ENCODE measurements at regions not wholly inside any gene's neighbourhood (a gene's known extent, or its start where the extent isn't known, plus 50 kb on each side); places are given as distances from the start of the nearest gene placed in this dataset.
A peak's percentile ranks its signal among the peaks of the same experiment; 100 is the strongest.

DNA sequence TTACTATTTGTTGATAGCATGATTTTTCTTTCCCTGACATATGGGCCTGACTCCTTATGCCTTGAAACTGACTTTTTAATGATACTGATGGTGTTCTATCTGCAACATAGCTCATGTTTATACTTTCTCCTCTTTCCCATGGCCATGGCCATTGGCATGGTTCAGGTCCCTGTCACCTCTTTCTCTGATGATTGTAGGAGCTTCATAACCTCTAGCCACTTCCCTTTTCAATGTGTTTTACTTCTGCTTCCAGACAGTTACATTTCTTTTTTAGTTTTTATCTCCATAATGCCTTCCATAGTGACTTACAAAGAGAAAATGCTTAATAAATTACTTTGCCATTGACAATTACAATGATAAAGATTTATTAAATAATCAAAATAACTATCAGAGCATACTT is 177.9 kb upstream of the SETBP1 start:
- H3K18ac ChIP-seq (ENCODE audit: low read depth in 1 of 2, low read length in 2 of 2), result no peak overlapping the region
- no peak overlapping the region for H2AFZ ChIP-seq (ENCODE audit: low read depth, low read length)
- no peaks in the 10 kb centered on the region for H3K36me3 ChIP-seq (ENCODE audit: control insufficient read depth in 1 of 2, insufficient read depth in 2 of 2, low read depth in 1 of 2, low read length in 2 of 2)

DNA sequence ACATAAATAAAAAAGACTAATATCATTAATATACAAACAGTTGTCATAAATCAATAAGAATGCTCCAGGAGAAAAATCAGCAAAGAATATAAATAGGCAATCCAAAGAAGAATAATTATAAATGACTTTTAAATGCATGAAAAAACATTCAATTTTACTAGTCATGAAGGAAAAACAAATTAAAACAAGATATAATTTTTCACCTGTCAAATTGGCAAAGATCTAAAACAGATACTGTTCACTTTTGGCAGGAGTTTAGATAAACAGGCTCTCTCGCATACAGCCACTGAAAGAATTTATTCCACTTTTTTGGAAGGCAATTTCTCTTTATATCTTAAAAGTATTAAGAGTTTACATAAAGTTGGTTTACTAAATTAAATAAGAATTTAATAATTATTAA is 176.8 kb upstream of the SETBP1 start:
- Histone ChIP-seq H3K36me3 (ENCODE audit: control insufficient read depth in 1 of 2, insufficient read depth in 2 of 2, low read depth in 1 of 2, low read length in 2 of 2) (no peaks in the 10 kb centered on the region), H2BK120ac (ENCODE audit: low read depth, low read length) (no peak overlapping the region), H2AK5ac (ENCODE audit: low read length, severe bottlenecking) (no peak overlapping the region), H3K4me1 (ENCODE audit: control insufficient read depth, insufficient read depth, low read depth, low read length) (no peaks in the 10 kb centered on the region), H3K9me3 (ENCODE audit: control insufficient read depth, low read length) (no peaks in the 10 kb centered on the region), H3K23ac (ENCODE audit: low read length in 2 of 2) (no peak overlapping the region), H2AFZ (ENCODE audit: low read depth, low read length) (no peak overlapping the region), H3K9ac (ENCODE audit: low read length) (no peak overlapping the region), H3K4me3 (ENCODE audit: insufficient read depth in 1 of 2, low read depth in 1 of 2, low read length in 2 of 2) (no peak overlapping the region), H4K8ac (ENCODE audit: low read length) (no peak overlapping the region), H3K27ac (ENCODE audit: low read length, poor library complexity, severe bottlenecking) (no peak overlapping the region), H2BK15ac (ENCODE audit: low read depth, poor library complexity, severe bottlenecking) (no peak overlapping the region), H3K18ac (ENCODE audit: low read depth in 1 of 2, low read length in 2 of 2) (no peak overlapping the region), H3K14ac (ENCODE audit: low read length in 2 of 2) (no peak overlapping the region), H3K27me3 (ENCODE audit: control insufficient read depth in 1 of 2, insufficient read depth in 1 of 2, low read length in 2 of 2) (no peaks in the 10 kb centered on the region), H2BK12ac (ENCODE audit: low read length in 2 of 2) (no peak overlapping the region), H3K4ac (ENCODE audit: low read depth in 1 of 2, low read length in 2 of 2) (no peak overlapping the region), H2BK5ac (ENCODE audit: low read depth, low read length, poor library complexity, severe bottlenecking) (no peak overlapping the region), H4K91ac (ENCODE audit: low read length) (no peak overlapping the region), H3K4me2 (ENCODE audit: low read length, poor library complexity, severe bottlenecking) (no peak overlapping the region), H3K79me1 (replicated peaks; ENCODE audit: low read length, poor library complexity, severe bottlenecking) (no peaks in the 10 kb centered on the region)
- no peak for DNase-seq
- no CpG with 5 or more reads among the region's 1 CpG for WGBS

More for the DNA sequence above, 177.9 kb upstream of the SETBP1 start:
- Histone ChIP-seq H4K91ac (ENCODE audit: low read length) (no peak overlapping the region), H3K4me2 (ENCODE audit: low read length, poor library complexity, severe bottlenecking) (no peak overlapping the region), H3K79me1 (replicated peaks; ENCODE audit: low read length, poor library complexity, severe bottlenecking) (no peaks in the 10 kb centered on the region), H2BK120ac (ENCODE audit: low read depth, low read length) (no peak overlapping the region), H3K9ac (ENCODE audit: low read length) (no peak overlapping the region), H2AK5ac (ENCODE audit: low read length, severe bottlenecking) (no peak overlapping the region), H3K9me3 (ENCODE audit: control insufficient read depth, low read length) (no peaks in the 10 kb centered on the region), H3K14ac (ENCODE audit: low read length in 2 of 2) (no peak overlapping the region), H4K8ac (ENCODE audit: low read length) (no peak overlapping the region), H3K27me3 (ENCODE audit: control insufficient read depth in 1 of 2, insufficient read depth in 1 of 2, low read length in 2 of 2) (no peaks in the 10 kb centered on the region), H3K4me1 (ENCODE audit: control insufficient read depth, insufficient read depth, low read depth, low read length) (no peaks in the 10 kb centered on the region), H3K4ac (ENCODE audit: low read depth in 1 of 2, low read length in 2 of 2) (no peak overlapping the region), H3K27ac (ENCODE audit: low read length, poor library complexity, severe bottlenecking) (no peak overlapping the region), H2BK15ac (ENCODE audit: low read depth, poor library complexity, severe bottlenecking) (no peak overlapping the region), H3K4me3 (ENCODE audit: insufficient read depth in 1 of 2, low read depth in 1 of 2, low read length in 2 of 2) (no peak overlapping the region), H3K23ac (ENCODE audit: low read length in 2 of 2) (no peak overlapping the region), H2BK12ac (ENCODE audit: low read length in 2 of 2) (no peak overlapping the region), H2BK5ac (ENCODE audit: low read depth, low read length, poor library complexity, severe bottlenecking) (no peak overlapping the region)
- no peak for DNase-seq

DNA sequence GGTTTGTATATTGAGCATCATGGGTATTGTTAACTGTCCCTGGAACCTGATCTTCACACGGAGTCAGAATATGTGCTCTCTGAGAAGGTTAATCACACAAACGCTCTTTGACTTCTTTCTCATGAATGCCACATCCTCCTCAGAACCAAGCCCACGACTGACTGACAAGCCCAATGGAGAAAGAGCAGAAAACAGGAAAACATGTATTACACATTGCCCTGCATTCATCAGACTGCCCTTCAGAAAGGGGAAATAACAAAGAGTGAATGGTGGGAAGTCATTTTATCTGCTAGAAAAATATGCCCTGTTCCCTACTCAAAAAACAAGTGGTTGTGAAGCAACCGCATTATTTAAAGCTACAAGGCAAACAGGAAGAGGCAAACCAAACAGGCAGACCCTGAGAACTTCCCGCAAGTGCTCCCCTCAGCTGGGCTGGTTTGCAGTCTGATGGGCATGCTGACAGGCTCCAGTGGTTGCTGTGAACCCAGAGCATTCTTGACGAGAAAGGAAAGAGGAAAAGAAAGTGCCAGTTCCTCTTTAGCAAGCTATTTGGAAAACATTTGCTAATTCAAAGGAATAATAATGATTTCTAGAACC is 172.9 kb upstream of the SETBP1 start:
- Histone ChIP-seq H3K4me1 (ENCODE audit: control insufficient read depth, insufficient read depth, low read depth, low read length) (no peaks in the 10 kb centered on the region), H3K23ac (ENCODE audit: low read length in 2 of 2) (no peak overlapping the region), H3K9ac (ENCODE audit: low read length) (no peak overlapping the region), H2AFZ (ENCODE audit: low read depth, low read length) (no peak overlapping the region), H3K14ac (ENCODE audit: low read length in 2 of 2) (no peak overlapping the region), H4K91ac (ENCODE audit: low read length) (no peak overlapping the region), H3K79me1 (replicated peaks; ENCODE audit: low read length, poor library complexity, severe bottlenecking) (no peaks in the 10 kb centered on the region), H3K4me3 (ENCODE audit: insufficient read depth in 1 of 2, low read depth in 1 of 2, low read length in 2 of 2) (no peak overlapping the region), H2BK15ac (ENCODE audit: low read depth, poor library complexity, severe bottlenecking) (no peak overlapping the region), H4K8ac (ENCODE audit: low read length) (no peak overlapping the region), H3K36me3 (ENCODE audit: control insufficient read depth in 1 of 2, insufficient read depth in 2 of 2, low read depth in 1 of 2, low read length in 2 of 2) (no peaks in the 10 kb centered on the region), H3K27me3 (ENCODE audit: control insufficient read depth in 1 of 2, insufficient read depth in 1 of 2, low read length in 2 of 2) (no peaks in the 10 kb centered on the region), H2AK5ac (ENCODE audit: low read length, severe bottlenecking) (no peak overlapping the region), H2BK120ac (ENCODE audit: low read depth, low read length) (no peak overlapping the region), H3K4ac (ENCODE audit: low read depth in 1 of 2, low read length in 2 of 2) (no peak overlapping the region), H3K27ac (ENCODE audit: low read length, poor library complexity, severe bottlenecking) (no peak overlapping the region), H3K4me2 (ENCODE audit: low read length, poor library complexity, severe bottlenecking) (no peak overlapping the region), H3K9me3 (ENCODE audit: control insufficient read depth, low read length) (no peaks in the 10 kb centered on the region), H3K18ac (ENCODE audit: low read depth in 1 of 2, low read length in 2 of 2) (peak overlapping the region in 1 of 2 experiments; percentile 61), H2BK5ac (ENCODE audit: low read depth, low read length, poor library complexity, severe bottlenecking) (no peak overlapping the region), H2BK12ac (ENCODE audit: low read length in 2 of 2) (no peak overlapping the region)
- DNase-seq, result no peak
- WGBS, result 76% methylated on average over 5 of the region's 6 CpGs

- WGBS, result 83% methylated on average over 3 of the region's 3 CpGs
- H3K4ac ChIP-seq (ENCODE audit: low read depth in 1 of 2, low read length in 2 of 2), result no peak overlapping the region
- no peak overlapping the region for H3K23ac ChIP-seq (ENCODE audit: low read length in 2 of 2)
- no peak for DNase-seq
- H3K27ac ChIP-seq (ENCODE audit: low read length, poor library complexity, severe bottlenecking), result no peak overlapping the region
- no peak overlapping the region for H3K4me3 ChIP-seq (ENCODE audit: insufficient read depth in 1 of 2, low read depth in 1 of 2, low read length in 2 of 2)
- H3K27me3 ChIP-seq (ENCODE audit: control insufficient read depth in 1 of 2, insufficient read depth in 1 of 2, low read length in 2 of 2), result no peaks in the 10 kb centered on the region
- H3K14ac ChIP-seq (ENCODE audit: low read length in 2 of 2), result no peak overlapping the region
- no peak overlapping the region for H3K18ac ChIP-seq (ENCODE audit: low read depth in 1 of 2, low read length in 2 of 2)
- H3K4me2 ChIP-seq (ENCODE audit: low read length, poor library complexity, severe bottlenecking), result no peak overlapping the region
- no peak overlapping the region for H2AFZ ChIP-seq (ENCODE audit: low read depth, low read length)
- H3K4me1 ChIP-seq (ENCODE audit: control insufficient read depth, insufficient read depth, low read depth, low read length), result no peaks in the 10 kb centered on the region
- no peak overlapping the region for H2BK120ac ChIP-seq (ENCODE audit: low read depth, low read length)
- H2BK15ac ChIP-seq (ENCODE audit: low read depth, poor library complexity, severe bottlenecking), result no peak overlapping the region
- H4K91ac ChIP-seq (ENCODE audit: low read length), result no peak overlapping the region
- H3K79me1 ChIP-seq (replicated peaks; ENCODE audit: low read length, poor library complexity, severe bottlenecking), result no peaks in the 10 kb centered on the region
- no peak overlapping the region for H3K9ac ChIP-seq (ENCODE audit: low read length)
- H3K36me3 ChIP-seq (ENCODE audit: control insufficient read depth in 1 of 2, insufficient read depth in 2 of 2, low read depth in 1 of 2, low read length in 2 of 2), result no peaks in the 10 kb centered on the region
- H2AK5ac ChIP-seq (ENCODE audit: low read length, severe bottlenecking), result no peak overlapping the region
- H4K8ac ChIP-seq (ENCODE audit: low read length), result no peak overlapping the region
- no peak overlapping the region for H2BK12ac ChIP-seq (ENCODE audit: low read length in 2 of 2)
- H2BK5ac ChIP-seq (ENCODE audit: low read depth, low read length, poor library complexity, severe bottlenecking), result no peak overlapping the region
- no peaks in the 10 kb centered on the region for H3K9me3 ChIP-seq (ENCODE audit: control insufficient read depth, low read length)
These were observed 172.2 kb upstream of the SETBP1 start for GRCh38 chr18:44508474-44508873.
